Keratinocyte (primary cell): ENCODE measurements at regions not wholly inside any gene's neighbourhood (a gene's known extent, or its start where the extent isn't known, plus 50 kb on each side); places are given as distances from the start of the nearest gene placed in this dataset.

Source experiments
- DNase-seq: peaks from one replicate; pipeline ENCODE4 v3.0.0-alpha.2; 2011; ENCODE audit warnings: low read depth, missing footprints, low spot score
- FAIRE-seq: peaks from 2 replicates; lab custom pipeline; 2011; peaks lifted over from hg19 to GRCh38; lab: Jason Lieb, UNC
- H2AFZ ChIP-seq: 2 replicates; pipeline ENCODE4 v1.6.0; 2012; ENCODE audit warnings: low read length, control low read depth, inconsistent platforms; ENCODE audit not compliant: control insufficient read depth
- H3K27ac ChIP-seq: 2 replicates; pipeline ENCODE4 v1.5.1; 2011; ENCODE audit warnings: low read length; ENCODE audit not compliant: control insufficient read depth, insufficient read depth
- H3K27me3 ChIP-seq: 3 replicates; pipeline ENCODE4 v1.6.0; 2011; ENCODE audit warnings: low read length; ENCODE audit not compliant: control insufficient read depth, insufficient read depth; ENCODE audit errors: extremely low read depth
- H3K36me3 ChIP-seq, 2 experiments: 2 replicates in 1 of 2; 3 replicates in 1 of 2; pipeline ENCODE4 v1.5.1; 2011; ENCODE audit warnings: low read length in 2 of 2, mild to moderate bottlenecking in 1 of 2; ENCODE audit not compliant: control insufficient read depth in 2 of 2, insufficient read depth in 2 of 2; ENCODE audit errors: extremely low read depth in 1 of 2
- H3K4me1 ChIP-seq: 3 replicates; pipeline ENCODE4 v1.5.1; 2011; ENCODE audit warnings: low read length; ENCODE audit not compliant: control insufficient read depth, insufficient read depth; ENCODE audit errors: extremely low read depth
- H3K4me2 ChIP-seq: 3 replicates; pipeline ENCODE4 v1.6.0; 2011; ENCODE audit warnings: low read depth, low read length; ENCODE audit not compliant: control insufficient read depth, insufficient read depth; ENCODE audit errors: extremely low read depth
- H3K4me3 ChIP-seq, 3 experiments: fragments of 200-600 bp in 1 of 3; sonication (generic) in 1 of 3; 2 replicates in 2 of 3; 3 replicates in 1 of 3; pipeline ENCODE4 v1.5.1; 2011 to 2016; ENCODE audit warnings: low read length in 3 of 3, mild to moderate bottlenecking in 3 of 3, control low read depth in 2 of 3, inconsistent platforms in 1 of 3, low read depth in 1 of 3, mixed read lengths in 1 of 3, mixed run types in 1 of 3, moderate library complexity in 1 of 3; ENCODE audit not compliant: control insufficient read depth in 2 of 3, insufficient read depth in 2 of 3; ENCODE audit errors: extremely low read depth in 1 of 3
- H3K79me2 ChIP-seq: 2 replicates; pipeline ENCODE4 v1.6.0; 2012; ENCODE audit warnings: low read length; ENCODE audit not compliant: control insufficient read depth, insufficient read depth
- H3K9ac ChIP-seq: 3 replicates; pipeline ENCODE4 v1.6.0; 2011; ENCODE audit warnings: low read length; ENCODE audit not compliant: control insufficient read depth, insufficient read depth; ENCODE audit errors: extremely low read depth
- H3K9me1 ChIP-seq: 3 replicates; pipeline ENCODE4 v1.6.0; 2011; ENCODE audit warnings: low read length; ENCODE audit not compliant: control insufficient read depth, insufficient read depth; ENCODE audit errors: extremely low read depth
- H3K9me3 ChIP-seq: 2 replicates; pipeline ENCODE4 v1.5.1; 2012; ENCODE audit warnings: low read depth, low read length; ENCODE audit not compliant: control insufficient read depth
- H4K20me1 ChIP-seq: 3 replicates; pipeline ENCODE4 v1.6.0; 2011; ENCODE audit warnings: low read length; ENCODE audit not compliant: control insufficient read depth, insufficient read depth; ENCODE audit errors: extremely low read depth
- CTCF ChIP-seq, 3 experiments: IDR thresholded peaks in 1 of 3; conservative IDR thresholded peaks in 1 of 3; optimal IDR thresholded peaks in 1 of 3; 2 replicates in 2 of 3; 3 replicates in 1 of 3; pipeline versions ENCODE3 to v1.5.1; 2011; ENCODE audit warnings: low read length in 3 of 3, mild to moderate bottlenecking in 3 of 3, moderate library complexity in 2 of 3, control low read depth in 1 of 3, inconsistent platforms in 1 of 3; ENCODE audit not compliant: insufficient read depth in 2 of 3; ENCODE audit errors: extremely low read depth in 1 of 3
- EZH2 ChIP-seq: IDR thresholded peaks from one replicate; pipeline ENCODE4 v1.6.1; 2012; ENCODE audit warnings: inconsistent platforms, mild to moderate bottlenecking, low read length, moderate library complexity
- dilution Hi-C: fragments of 300-500 bp; cut with MboI; formaldehyde crosslinking; loops from one replicate; pipeline ENCODE4 v1.7.0; 2020; ENCODE audit warnings: low sequenced_read_pairs; ENCODE audit not compliant: extremely low pct_ligation_motif_present

GRCh38 chr10:76700241-76700640 is 937.4 kb downstream of the KCNMA1 start:
- Histone ChIP-seq H3K4me2 (no peak overlapping the region), H3K4me1 (no peaks in the 10 kb centered on the region), H3K4me3 (no peak overlapping the region), H3K9me3 (no peaks in the 10 kb centered on the region), H3K79me2 (no peaks in the 10 kb centered on the region), H3K9ac (no peak overlapping the region), H3K27ac (no peak overlapping the region), H3K36me3 (no peaks in the 10 kb centered on the region), H3K9me1 (no peaks in the 10 kb centered on the region), H2AFZ (no peak overlapping the region), H4K20me1 (no peaks in the 10 kb centered on the region), H3K27me3 (no peaks in the 10 kb centered on the region)
- TF ChIP-seq EZH2 (no peak), CTCF (optimal IDR thresholded peaks at IDR 0.05 in 1 of 3, IDR thresholded peaks at IDR 0.05 in 1 of 3, conservative IDR thresholded peaks at IDR 0.05 in 1 of 3; ENCODE audit: extremely low read depth in 1 of 3, insufficient read depth in 2 of 3, low read length in 3 of 3) (no peak)
- dilution Hi-C loops, result no loop called here
- no peak for DNase-seq
- FAIRE-seq, result no peak

- no peak for FAIRE-seq
- no peak for TF ChIP-seq CTCF (optimal IDR thresholded peaks at IDR 0.05 in 1 of 3, IDR thresholded peaks at IDR 0.05 in 1 of 3, conservative IDR thresholded peaks at IDR 0.05 in 1 of 3; ENCODE audit: extremely low read depth in 1 of 3, insufficient read depth in 2 of 3, low read length in 3 of 3)
Observed at GRCh38 chr10:76697923-76698322, 939.7 kb downstream of the KCNMA1 start.

More at GRCh38 chr10:76697923-76698322, 939.7 kb downstream of the KCNMA1 start:
- Histone ChIP-seq H3K9ac (no peak overlapping the region), H3K4me1 (no peaks in the 10 kb centered on the region), H3K9me1 (no peaks in the 10 kb centered on the region), H3K27ac (no peak overlapping the region), H4K20me1 (no peaks in the 10 kb centered on the region), H2AFZ (no peak overlapping the region), H3K4me3 (no peak overlapping the region), H3K79me2 (no peaks in the 10 kb centered on the region), H3K36me3 (no peaks in the 10 kb centered on the region), H3K4me2 (no peak overlapping the region), H3K9me3 (no peaks in the 10 kb centered on the region), H3K27me3 (no peaks in the 10 kb centered on the region)
- no peak for DNase-seq
- dilution Hi-C loops, result no loop called here
